ENCODE measurements at regions not wholly inside any gene's neighbourhood (a gene's known extent, or its start where the extent isn't known, plus 50 kb on each side); places are given as distances from the start of the nearest gene placed in this dataset.
"Not testable (repeated sequence)": the region's sequence is repeated elsewhere in the genome, so short reads cannot be mapped to it uniquely, and the experiment has no call there.

GRCh38 chr6:44737829-44738528 is 350.5 kb downstream of the CDC5L start:
- no peak for DNase-seq (ENCODE audit: low read depth, low spot score)

- no peak for DNase-seq (ENCODE audit: low read depth, low spot score)
Measured at GRCh38 chr6:44738601-44739146, 351.2 kb downstream of the CDC5L start.

DNA sequence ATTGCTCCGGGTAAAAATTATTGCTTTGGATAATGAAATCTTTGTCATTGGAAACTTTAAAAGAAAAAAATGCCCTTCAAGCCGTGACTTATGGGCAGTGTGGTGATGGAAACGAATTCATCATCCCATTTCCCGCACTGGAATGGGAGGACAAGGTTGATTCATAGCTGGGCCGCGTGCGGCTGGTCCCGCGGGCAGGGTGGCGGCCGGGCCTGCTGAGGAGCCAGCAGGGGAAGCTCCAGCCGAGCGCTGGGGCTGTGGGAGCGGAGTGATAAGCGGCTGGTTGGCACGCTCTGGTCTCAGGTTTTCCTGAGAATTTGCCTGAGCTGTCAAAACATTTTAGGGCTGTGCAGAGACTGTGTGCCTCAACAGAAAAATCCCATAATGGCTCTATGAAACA is 351.7 kb downstream of the CDC5L start:
- DNase-seq (ENCODE audit: low read depth, low spot score), result no peak

- no peak for DNase-seq (ENCODE audit: low read depth, low spot score)
Measured at GRCh38 chr6:44740566-44741120, 353.1 kb downstream of the CDC5L start.

DNA sequence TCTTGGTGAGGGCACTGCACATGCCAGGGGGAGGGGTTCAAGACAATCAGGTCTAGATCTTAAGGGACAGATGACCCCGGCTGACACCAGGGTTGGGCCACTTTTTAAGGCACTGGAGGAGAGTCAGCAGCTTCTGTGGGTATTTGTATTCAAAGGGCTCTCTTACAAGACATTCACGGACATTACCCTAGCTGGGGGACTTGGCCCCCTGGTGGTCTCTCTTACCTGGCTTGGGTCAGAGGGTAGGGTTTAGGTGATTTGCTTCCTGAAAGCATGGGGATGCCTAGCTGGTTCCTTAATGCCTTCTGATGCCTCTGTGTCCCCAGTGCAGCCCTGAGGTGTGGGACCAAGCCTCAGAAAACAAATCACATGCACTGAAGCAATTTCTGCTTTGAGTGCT is 354.7 kb downstream of the CDC5L start:
- DNase-seq (ENCODE audit: low read depth, low spot score), result no peak

- DNase-seq (ENCODE audit: low read depth, low spot score), result no peak
Measured at GRCh38 chr6:44742828-44743372, 355.4 kb downstream of the CDC5L start.

- DNase-seq (ENCODE audit: low read depth, low spot score), result not testable (repeated sequence)
Measured at GRCh38 chr6:44760116-44760515, 372.6 kb downstream of the CDC5L start.

GRCh38 chr6:44761046-44761445 is 373.5 kb downstream of the CDC5L start:
- DNase-seq (ENCODE audit: low read depth, low spot score), result no peak

- no peak for DNase-seq (ENCODE audit: low read depth, low spot score)
Measured at GRCh38 chr6:44762496-44762895, 375.0 kb downstream of the CDC5L start.

GRCh38 chr6:44771647-44772415 is 384.3 kb downstream of the CDC5L start:
- DNase-seq (ENCODE audit: low read depth, low spot score), result no peak

GRCh38 chr6:44772838-44773237 is 385.3 kb downstream of the CDC5L start:
- DNase-seq (ENCODE audit: low read depth, low spot score), result no peak

DNA sequence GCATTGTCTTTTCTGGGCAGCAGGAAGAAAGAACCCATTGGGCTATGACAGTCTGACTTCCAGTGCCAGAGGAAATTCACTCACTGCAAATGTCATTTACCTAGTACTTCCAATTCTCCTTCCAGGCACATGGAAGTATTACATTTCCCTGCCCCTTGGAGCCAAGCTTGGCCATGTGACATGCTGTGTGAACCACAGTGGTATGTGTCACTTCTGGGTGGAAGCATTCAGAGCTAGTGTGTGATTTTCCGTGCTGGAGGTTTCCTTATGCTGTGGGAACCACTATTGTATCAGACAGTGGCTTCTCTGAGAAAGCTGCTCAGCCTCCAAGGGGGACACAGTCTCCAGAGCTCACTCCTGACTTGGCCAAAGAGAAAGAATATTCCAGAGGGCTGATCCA is 387.6 kb downstream of the CDC5L start:
- no peak for DNase-seq (ENCODE audit: low read depth, low spot score)

DNA sequence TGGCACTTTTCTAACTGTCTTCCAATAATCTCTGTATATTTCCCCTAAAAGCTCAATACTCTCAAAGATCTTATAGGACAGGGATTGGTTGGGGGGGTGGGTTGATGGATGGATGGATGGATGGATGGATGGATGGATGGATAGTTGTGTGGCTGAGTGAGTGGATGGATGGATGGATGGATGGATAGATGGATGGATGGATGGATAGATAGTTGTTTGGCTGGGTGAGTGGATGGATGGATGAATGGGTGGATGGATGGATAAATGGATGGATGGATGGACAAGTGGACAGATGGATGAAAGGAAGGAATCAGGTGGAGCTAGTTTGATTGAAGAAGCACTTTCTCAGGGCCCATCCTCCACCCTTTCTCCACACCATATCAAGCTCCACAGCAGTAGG is 388.8 kb downstream of the CDC5L start:
- no peak for DNase-seq (ENCODE audit: low read depth, low spot score)

DNA sequence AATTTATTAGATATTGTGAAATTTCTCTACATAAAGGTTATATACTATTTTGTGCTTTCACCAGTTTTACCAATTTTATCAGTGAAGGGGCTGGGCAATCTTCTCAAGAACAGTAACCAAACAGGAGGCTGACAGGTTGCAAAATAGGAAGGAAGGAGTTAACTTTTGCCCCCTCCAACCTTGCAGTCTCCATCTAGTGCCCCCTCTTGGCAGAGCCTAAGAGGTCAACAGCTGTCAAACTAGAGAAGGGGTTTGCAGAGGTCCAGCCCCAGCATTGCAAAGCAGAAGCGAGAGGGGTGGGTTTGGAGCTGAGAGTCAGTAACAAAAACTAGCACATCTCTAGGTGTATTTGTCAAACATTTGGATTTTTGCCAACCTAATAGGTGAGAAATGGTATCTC is 391.0 kb downstream of the CDC5L start:
- no peak for DNase-seq (ENCODE audit: low read depth, low spot score)

Data from pulmonary artery endothelial cell (primary cell).